H1 (cell line): ENCODE measurements at regions not wholly inside any gene's neighbourhood (a gene's known extent, or its start where the extent isn't known, plus 50 kb on each side); places are given as distances from the start of the nearest gene placed in this dataset.
A peak's percentile ranks its signal among the peaks of the same experiment; 100 is the strongest.

Source experiments
- CTCF ChIA-PET: fragments of 300-600 bp; sonication (Branson Sonifier 250); formaldehyde crosslinking; loops from one replicate; lab custom pipeline; 2021; ENCODE audit not compliant: partially characterized antibody; lab: Charles Lee
- POLR2A ChIA-PET: fragments of 300-600 bp; sonication (Branson Sonifier 250); formaldehyde crosslinking; loops from one replicate; lab custom pipeline; 2021; ENCODE audit warnings: inconsistent platforms; ENCODE audit not compliant: partially characterized antibody; lab: Charles Lee
- DNase-seq, 2 experiments: peaks; one replicate each; pipeline versions ENCODE4 v3.0.0 to v3.0.0-alpha.2; 2010 to 2022; ENCODE audit warnings: low spot score in 2 of 2, low read depth in 1 of 2, mixed read lengths in 1 of 2
- FAIRE-seq: peaks from 2 replicates; lab custom pipeline; 2011; peaks lifted over from hg19 to GRCh38; lab: Jason Lieb, UNC
- H2AFZ ChIP-seq: 2 replicates; pipeline ENCODE4 v1.8.1; 2012; ENCODE audit warnings: low read length, inconsistent platforms
- H2AK5ac ChIP-seq: 2 replicates; pipeline ENCODE4 v1.6.1; 2013; ENCODE audit warnings: low read depth, low read length
- H2BK120ac ChIP-seq: replicated peaks from 2 replicates; pipeline ENCODE3; 2013; ENCODE audit warnings: low read depth, low read length, inconsistent platforms
- H2BK12ac ChIP-seq: 2 replicates; pipeline ENCODE4 v1.6.1; 2013; ENCODE audit warnings: low read depth, low read length
- H2BK15ac ChIP-seq: 2 replicates; pipeline ENCODE4 v1.6.1; 2013; ENCODE audit warnings: low read length
- H2BK20ac ChIP-seq: 2 replicates; pipeline ENCODE4 v1.6.1; 2013; ENCODE audit warnings: low read length
- H2BK5ac ChIP-seq: 2 replicates; pipeline ENCODE4 v1.6.1; 2013; ENCODE audit warnings: low read depth, low read length
- H3K14ac ChIP-seq: 2 replicates; pipeline ENCODE4 v1.6.1; 2013; ENCODE audit warnings: inconsistent platforms; ENCODE audit not compliant: insufficient read length
- H3K18ac ChIP-seq: 2 replicates; pipeline ENCODE4 v1.6.1; 2013; ENCODE audit warnings: low read length; ENCODE audit errors: extremely low read depth
- H3K23ac ChIP-seq: 2 replicates; pipeline ENCODE4 v1.6.1; 2013; ENCODE audit warnings: inconsistent platforms; ENCODE audit not compliant: insufficient read length
- H3K23me2 ChIP-seq: 2 replicates; pipeline ENCODE4 v1.6.1; 2013; ENCODE audit warnings: low read depth, low read length
- H3K27ac ChIP-seq: 2 replicates; pipeline ENCODE4 v1.6.1; 2011; ENCODE audit warnings: low read depth, low read length, inconsistent platforms
- H3K27me3 ChIP-seq, 4 experiments: replicated peaks in 1 of 4; 1 replicate in 1 of 4; 2 replicates in 3 of 4; pipeline versions ENCODE4 v1.6.1 to v1.8.1; 2011 to 2013; ENCODE audit warnings: low read length in 3 of 4, mild to moderate bottlenecking in 3 of 4, inconsistent platforms in 2 of 4, mixed read lengths in 2 of 4, moderate library complexity in 1 of 4; ENCODE audit not compliant: control insufficient read depth in 3 of 4, insufficient read depth in 3 of 4; ENCODE audit errors: extremely low read depth in 1 of 4
- H3K36me3 ChIP-seq, 4 experiments: 2 replicates each; pipeline versions ENCODE4 v1.6.1 to v1.8.1; 2011 to 2013; ENCODE audit warnings: mild to moderate bottlenecking in 4 of 4, low read length in 3 of 4, moderate library complexity in 2 of 4, control low read depth in 1 of 4, inconsistent platforms in 1 of 4; ENCODE audit not compliant: insufficient read depth in 4 of 4, control insufficient read depth in 2 of 4
- H3K4ac ChIP-seq: replicated peaks from 2 replicates; pipeline ENCODE3; 2013; ENCODE audit warnings: low read length, low read depth, mixed read lengths, inconsistent platforms; ENCODE audit not compliant: insufficient read length
- H3K4me1 ChIP-seq, 4 experiments: replicated peaks in 1 of 4; 1 replicate in 1 of 4; 2 replicates in 3 of 4; pipeline versions ENCODE4 v1.6.1 to v1.8.1; 2011 to 2013; ENCODE audit warnings: low read length in 3 of 4, inconsistent platforms in 2 of 4, mixed read lengths in 1 of 4; ENCODE audit not compliant: insufficient read depth in 4 of 4, control insufficient read depth in 3 of 4
- H3K4me2 ChIP-seq, 2 experiments: 2 replicates each; pipeline versions ENCODE4 v1.6.1 to v1.8.1; 2011 to 2013; ENCODE audit warnings: low read depth in 2 of 2, low read length in 2 of 2, control low read depth in 1 of 2, inconsistent platforms in 1 of 2, mild to moderate bottlenecking in 1 of 2; ENCODE audit not compliant: insufficient read depth in 1 of 2
- H3K4me3 ChIP-seq, 4 experiments: fragments of 200-600, 300-600 bp in 1 of 4; sonication (generic), shearing (Covaris generic), sonication (Bioruptor Twin) in 1 of 4; 2 replicates each; pipeline versions ENCODE4 v1.5.1 to v1.8.1; 2011 to 2016; ENCODE audit warnings: low read length in 4 of 4, low read depth in 3 of 4, control low read depth in 2 of 4, inconsistent platforms in 2 of 4, mild to moderate bottlenecking in 2 of 4, mixed read lengths in 1 of 4, moderate library complexity in 1 of 4; ENCODE audit not compliant: insufficient read depth in 2 of 4; ENCODE audit errors: extremely low read depth in 1 of 4
- H3K56ac ChIP-seq: replicated peaks from 2 replicates; pipeline ENCODE3; 2013; ENCODE audit warnings: low read depth, mild to moderate bottlenecking, mixed read lengths, low read length, inconsistent platforms; ENCODE audit not compliant: insufficient read length
- H3K79me1 ChIP-seq: 2 replicates; pipeline ENCODE4 v1.6.1; 2013; ENCODE audit warnings: low read depth, low read length, control low read depth
- H3K79me2 ChIP-seq, 2 experiments: 2 replicates each; pipeline versions ENCODE4 v1.6.1 to v1.8.1; 2012 to 2013; ENCODE audit warnings: low read length in 2 of 2, mild to moderate bottlenecking in 2 of 2, inconsistent platforms in 1 of 2; ENCODE audit not compliant: insufficient read depth in 2 of 2, control insufficient read depth in 1 of 2
- H3K9ac ChIP-seq, 4 experiments: replicated peaks in 1 of 4; 1 replicate in 1 of 4; 2 replicates in 3 of 4; pipeline versions ENCODE4 v1.6.1 to v1.8.1; 2011 to 2013; ENCODE audit warnings: low read depth in 3 of 4, low read length in 3 of 4, control low read depth in 2 of 4, mild to moderate bottlenecking in 2 of 4, moderate library complexity in 2 of 4, inconsistent platforms in 1 of 4; ENCODE audit errors: extremely low read depth in 1 of 4
- H3K9me3 ChIP-seq, 2 experiments: 2 replicates each; pipeline versions ENCODE4 v1.6.1 to v1.8.1; 2012 to 2013; ENCODE audit warnings: mild to moderate bottlenecking in 2 of 2, moderate library complexity in 2 of 2, control low read depth in 1 of 2, inconsistent platforms in 1 of 2, low read depth in 1 of 2, low read length in 1 of 2, mixed read lengths in 1 of 2; ENCODE audit not compliant: insufficient read depth in 2 of 2
- H4K20me1 ChIP-seq, 2 experiments: replicated peaks in 1 of 2; 2 replicates each; pipeline versions ENCODE3 to v1.8.1; 2011 to 2013; ENCODE audit warnings: inconsistent platforms in 2 of 2, low read length in 2 of 2, mild to moderate bottlenecking in 1 of 2; ENCODE audit not compliant: insufficient read depth in 2 of 2, control insufficient read depth in 1 of 2
- H4K5ac ChIP-seq: 2 replicates; pipeline ENCODE4 v1.6.1; 2013; ENCODE audit warnings: low read length, low read depth, mixed read lengths, inconsistent platforms; ENCODE audit not compliant: insufficient read length
- H4K8ac ChIP-seq: 2 replicates; pipeline ENCODE4 v1.8.0; 2013; ENCODE audit warnings: mild to moderate bottlenecking, moderate library complexity, low read length, inconsistent platforms; ENCODE audit not compliant: insufficient read depth; ENCODE audit errors: extremely low read depth
- H4K91ac ChIP-seq: replicated peaks from 2 replicates; pipeline ENCODE3; 2013; ENCODE audit warnings: low read length, mixed read lengths, inconsistent platforms; ENCODE audit not compliant: insufficient read length
- BACH1 ChIP-seq: IDR thresholded peaks from 2 replicates; pipeline ENCODE4 v1.6.1; 2012; ENCODE audit warnings: low read length, improper control_type of control experiment
- CEBPB ChIP-seq: IDR thresholded peaks from 2 replicates; pipeline ENCODE4 v1.6.1; 2012; ENCODE audit warnings: low read depth, low read length
- EGR1 ChIP-seq: IDR thresholded peaks from 2 replicates; pipeline ENCODE4 v1.6.1; 2011; ENCODE audit warnings: low read depth, low read length, borderline replicate concordance
- EP300 ChIP-seq, 2 experiments: IDR thresholded peaks; 1 replicate in 1 of 2; 2 replicates in 1 of 2; pipeline ENCODE4 v1.6.1; 2011 to 2012; ENCODE audit warnings: low read depth in 2 of 2, low read length in 2 of 2, mild to moderate bottlenecking in 2 of 2, borderline replicate concordance in 1 of 2, inconsistent platforms in 1 of 2, moderate library complexity in 1 of 2
- JUND ChIP-seq: IDR thresholded peaks from 2 replicates; pipeline ENCODE4 v1.6.1; 2011; ENCODE audit warnings: mild to moderate bottlenecking, improper control_type of control experiment, low read length
- KDM4A ChIP-seq: IDR thresholded peaks from one replicate; pipeline ENCODE4 v1.7.1; 2012; ENCODE audit warnings: low read depth, mild to moderate bottlenecking, moderate library complexity, low read length, inconsistent platforms; ENCODE audit not compliant: severe bottlenecking
- MAFK ChIP-seq: IDR thresholded peaks from 2 replicates; pipeline ENCODE4 v1.6.1; 2012; ENCODE audit warnings: low read depth, mild to moderate bottlenecking, improper control_type of control experiment, low read length
- RBBP5 ChIP-seq: IDR thresholded peaks from 2 replicates; pipeline ENCODE4 v1.7.1; 2012; ENCODE audit warnings: low read depth, mild to moderate bottlenecking, inconsistent platforms, low read length, moderate library complexity, borderline replicate concordance
- WGBS, 2 experiments: shearing (Covaris generic) in 1 of 2; methylation state at CpG; one replicate each; pipeline versions ENCODE4 v1.1.6 to v1.1.7; 2013 to 2015; ENCODE audit warnings: low lambda C conversion rate in 2 of 2, mixed read lengths in 2 of 2, inconsistent platforms in 1 of 2, low coverage in 1 of 2, missing lambda C conversion rate in 1 of 2; ENCODE audit not compliant: insufficient replicate concordance in 2 of 2, insufficient coverage in 1 of 2, insufficient read length in 1 of 2; ENCODE audit errors: extremely low coverage in 1 of 2, missing lambda C conversion rate in 1 of 2; 5-methylcytosine and 5-hydroxymethylcytosine counted together
- TF ChIP-seq, protein P1 (sequence below): IDR thresholded peaks from 2 replicates; pipeline ENCODE4 v1.6.1; 2012; ENCODE audit warnings: low read length, inconsistent platforms

DNA sequence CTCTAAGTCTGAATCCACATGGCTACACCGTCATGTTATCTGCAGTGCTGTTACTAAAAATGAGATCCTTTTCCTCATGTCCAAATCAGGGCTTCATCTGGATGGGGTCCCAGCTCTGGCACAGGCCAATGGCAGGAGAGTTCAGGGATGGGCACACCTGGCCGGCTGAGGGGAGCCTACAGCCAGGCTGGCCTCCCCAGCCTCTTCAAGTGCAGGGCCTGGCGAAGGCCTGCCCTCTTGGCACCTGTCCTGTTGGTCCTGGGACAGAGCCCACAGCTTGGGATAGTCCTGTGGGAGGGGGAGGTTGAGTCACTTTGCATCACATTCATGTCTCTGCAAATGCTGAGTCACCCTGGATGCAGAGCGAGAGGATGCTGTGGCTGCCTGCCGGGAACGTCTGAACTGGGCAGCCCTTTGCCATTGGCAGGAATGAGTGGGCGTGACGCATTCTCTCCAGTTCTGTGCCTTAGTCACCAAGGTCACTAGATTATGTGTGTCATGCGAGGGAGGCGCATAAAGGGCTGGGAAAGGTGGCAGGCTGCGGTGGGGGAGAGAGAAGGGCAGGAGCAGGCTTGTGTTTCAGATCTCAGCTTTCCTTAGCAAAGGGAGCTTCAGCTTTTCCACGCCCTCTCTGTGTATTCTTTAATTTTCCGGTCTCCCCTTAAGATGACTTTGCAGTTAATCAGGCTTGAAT lies 223.2 kb upstream of the ECI2 start:
- H3K9ac ChIP-seq = no peak overlapping the region
- H3K27ac ChIP-seq = no peak overlapping the region
- CTCF ChIA-PET = interaction anchor here (1.0 kb wide), 1 partner anchor 12 kb away, joined by 3 read pairs; no protein-coding TSS in a partner anchor

More for the DNA sequence above, 223.2 kb upstream of the ECI2 start:
- H3K79me1 ChIP-seq = no peaks in the 10 kb centered on the region
- peak overlapping the region; percentile 85; the same call in 1 of the 2 replicates for H2BK12ac ChIP-seq
- H4K20me1 ChIP-seq = no peaks in the 10 kb centered on the region
- no peak overlapping the region for H2AK5ac ChIP-seq
- H3K36me3 ChIP-seq = no peaks in the 10 kb centered on the region
- H3K4me3 ChIP-seq = no peak overlapping the region
- TF ChIP-seq RBBP5 (no peak), EP300 (IDR thresholded peaks at IDR 0.05; ENCODE audit: borderline replicate concordance in 1 of 2, low read depth in 2 of 2, low read length in 2 of 2) (no peak), KDM4A (no peak), MAFK (peak; percentile 92), BACH1 (peak; percentile 97), CEBPB (no peak), EGR1 (peak; percentile 72; the same call in 1 of the 2 replicates), JUND (peak; percentile 35; the same call in 1 of the 2 replicates)
- TF ChIP-seq, protein P1, sequence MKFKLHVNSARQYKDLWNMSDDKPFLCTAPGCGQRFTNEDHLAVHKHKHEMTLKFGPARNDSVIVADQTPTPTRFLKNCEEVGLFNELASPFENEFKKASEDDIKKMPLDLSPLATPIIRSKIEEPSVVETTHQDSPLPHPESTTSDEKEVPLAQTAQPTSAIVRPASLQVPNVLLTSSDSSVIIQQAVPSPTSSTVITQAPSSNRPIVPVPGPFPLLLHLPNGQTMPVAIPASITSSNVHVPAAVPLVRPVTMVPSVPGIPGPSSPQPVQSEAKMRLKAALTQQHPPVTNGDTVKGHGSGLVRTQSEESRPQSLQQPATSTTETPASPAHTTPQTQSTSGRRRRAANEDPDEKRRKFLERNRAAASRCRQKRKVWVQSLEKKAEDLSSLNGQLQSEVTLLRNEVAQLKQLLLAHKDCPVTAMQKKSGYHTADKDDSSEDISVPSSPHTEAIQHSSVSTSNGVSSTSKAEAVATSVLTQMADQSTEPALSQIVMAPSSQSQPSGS = no peak
- H2BK5ac ChIP-seq = peak overlapping the region; percentile 4; the same call in 1 of the 2 replicates
- H3K14ac ChIP-seq = no peak overlapping the region
- no peak overlapping the region for H2BK15ac ChIP-seq
- H3K4me1 ChIP-seq = peaks cover under 1 to 5% (median 3%) of the 10 kb centered on the region in 4 experiments; a peak in 4 of 7 replicates
- 74% methylated on average over 13 of the region's 13 CpGs; no CpG with 5 or more reads in 1 of the 2 experiments for WGBS, 2 experiments
- H3K9me3 ChIP-seq = 0 out of 4 replicates have a peak, but pooled peaks cover 0 to 1% of the 10 kb centered on the region in 2 experiments
- no peak overlapping the region for H4K5ac ChIP-seq
- H4K91ac ChIP-seq = peak overlapping the region; percentile 63
- no peak overlapping the region for H2BK20ac ChIP-seq
- no peak overlapping the region; the same call in 1 of the 2 replicates for H4K8ac ChIP-seq
- no peaks in the 10 kb centered on the region for H3K79me2 ChIP-seq
- H3K4me2 ChIP-seq = no peak overlapping the region
- H2AFZ ChIP-seq = peak overlapping the region; percentile 13; the same call in 1 of the 2 replicates
- peak overlapping the region; percentile 60 for H3K4ac ChIP-seq
- no peaks in the 10 kb centered on the region for H3K23me2 ChIP-seq
- FAIRE-seq = peak; percentile 58
- no peak overlapping the region for H3K56ac ChIP-seq
- no peak overlapping the region for H3K18ac ChIP-seq
- H3K27me3 ChIP-seq = no peaks in the 10 kb centered on the region
- POLR2A ChIA-PET = interaction anchor here (0.6 kb wide), 1 partner anchor 18 kb away, joined by 3 read pairs; no protein-coding TSS in a partner anchor
- no peak overlapping the region for H2BK120ac ChIP-seq
- peak in 1 of 2 experiments; percentile 53 for DNase-seq
- H3K23ac ChIP-seq = no peak overlapping the region
